WTC11 (cell line): ENCODE measurements at regions not wholly inside any gene's neighbourhood (a gene's known extent, or its start where the extent isn't known, plus 50 kb on each side); places are given as distances from the start of the nearest gene placed in this dataset.

ENCODE experiments used
- ATAC-seq: fragments of 200-7000 bp; cut with Tn5 transposase; 2 replicates; pipeline ENCODE4 v1.10.0; 2021; ENCODE audit warnings: mild to moderate bottlenecking, moderate library complexity
- CTCF ChIA-PET: fragments of 300-600 bp; sonication (Branson Sonifier 250); formaldehyde crosslinking; loops from one replicate; lab custom pipeline; 2021; ENCODE audit warnings: antibody characterized with exemption; lab: Charles Lee
- POLR2A ChIA-PET: fragments of 350-600 bp; sonication (Branson Sonifier 250); formaldehyde crosslinking; loops from one replicate; lab custom pipeline; 2021; ENCODE audit warnings: antibody characterized with exemption; lab: Charles Lee
- DNase-seq: peaks from one replicate; pipeline ENCODE4 v3.0.0; 2021; ENCODE audit warnings: low spot score
- H3K27ac Mint-ChIP-seq: 2 replicates; pipeline ENCODE4 v1.8.0; 2021; ENCODE audit warnings: mixed read lengths
- H3K27me3 Mint-ChIP-seq: 2 replicates; pipeline ENCODE4 v1.8.0; 2021; ENCODE audit warnings: low read depth, mild to moderate bottlenecking, moderate library complexity, mixed read lengths
- H3K36me3 Mint-ChIP-seq: 2 replicates; pipeline ENCODE4 v1.8.0; 2021; ENCODE audit warnings: mixed read lengths
- H3K4me1 Mint-ChIP-seq: 2 replicates; pipeline ENCODE4 v1.8.0; 2022; ENCODE audit warnings: mixed read lengths
- H3K4me3 Mint-ChIP-seq: 2 replicates; pipeline ENCODE4 v1.8.0; 2021; ENCODE audit warnings: mild to moderate bottlenecking, moderate library complexity, mixed read lengths
- H3K9me3 Mint-ChIP-seq: 2 replicates; pipeline ENCODE4 v1.8.0; 2021; ENCODE audit warnings: mixed read lengths
- ATF1 ChIP-seq: sonication (generic); formaldehyde crosslinking; IDR thresholded peaks from 2 replicates; pipeline ENCODE4 v1.8.1; 2023; ENCODE audit warnings: mild to moderate bottlenecking, moderate library complexity, missing genetic modification reagents
- CREB1 ChIP-seq: sonication (generic); formaldehyde crosslinking; IDR thresholded peaks from 2 replicates; pipeline ENCODE4 v1.8.0; 2023; ENCODE audit warnings: mild to moderate bottlenecking, missing genetic modification reagents
- CREM ChIP-seq: sonication (generic); formaldehyde crosslinking; IDR thresholded peaks from 2 replicates; pipeline ENCODE4 v1.8.1; 2022; ENCODE audit warnings: mild to moderate bottlenecking, missing genetic modification reagents, moderate library complexity
- ELF4 ChIP-seq: sonication (generic); formaldehyde crosslinking; IDR thresholded peaks from 2 replicates; pipeline ENCODE4 v1.8.1; 2022; ENCODE audit warnings: low read depth, mild to moderate bottlenecking, moderate library complexity, missing genetic modification reagents
- ESRRA ChIP-seq: sonication (generic); formaldehyde crosslinking; IDR thresholded peaks from 2 replicates; pipeline ENCODE4 v1.8.1; 2022; ENCODE audit warnings: mild to moderate bottlenecking, missing genetic modification reagents, borderline replicate concordance
- GABPB1 ChIP-seq: sonication (generic); formaldehyde crosslinking; IDR thresholded peaks from 2 replicates; pipeline ENCODE4 v1.8.1; 2023; ENCODE audit warnings: mild to moderate bottlenecking, missing genetic modification reagents
- GTF2I ChIP-seq: fragments of 250-450 bp; sonication (Bioruptor Pico); conservative IDR thresholded peaks from 2 replicates; pipeline ENCODE4 v1.4.0; 2021; ENCODE audit warnings: mild to moderate bottlenecking
- NFE2L1 ChIP-seq: sonication (generic); formaldehyde crosslinking; IDR thresholded peaks from 2 replicates; pipeline ENCODE4 v1.8.1; 2023; ENCODE audit warnings: missing genetic modification reagents
- NR3C1 ChIP-seq: sonication (generic); formaldehyde crosslinking; conservative IDR thresholded peaks from 2 replicates; pipeline ENCODE4 v1.8.1; 2023; ENCODE audit warnings: low read depth, mild to moderate bottlenecking, missing genetic modification reagents
- SP1 ChIP-seq: sonication (generic); formaldehyde crosslinking; conservative IDR thresholded peaks from 2 replicates; pipeline ENCODE4 v1.8.1; 2022; ENCODE audit warnings: missing genetic modification reagents
- ZNF317 ChIP-seq: sonication (generic); formaldehyde crosslinking; IDR thresholded peaks from 2 replicates; pipeline ENCODE4 v1.8.1; 2023; ENCODE audit warnings: low read depth, mild to moderate bottlenecking, moderate library complexity, missing genetic modification reagents, borderline replicate concordance
- ZNF396 ChIP-seq: fragments of 250-450 bp; sonication (Bioruptor Pico); IDR thresholded peaks from 2 replicates; pipeline ENCODE4 v1.8.0; 2021; ENCODE audit warnings: mild to moderate bottlenecking, moderate library complexity, borderline replicate concordance
- ZNF423 ChIP-seq: fragments of 250-450 bp; sonication (Bioruptor Pico); IDR thresholded peaks from 2 replicates; pipeline ENCODE4 v2.1.2; 2022; ENCODE audit warnings: mild to moderate bottlenecking, moderate library complexity
- TF ChIP-seq, protein P1 (sequence below): sonication (generic); formaldehyde crosslinking; IDR thresholded peaks from 2 replicates; pipeline ENCODE4 v1.8.1; 2023; ENCODE audit warnings: mild to moderate bottlenecking, missing genetic modification reagents, moderate library complexity
- TF ChIP-seq, protein P2 (sequence below): sonication (generic); formaldehyde crosslinking; IDR thresholded peaks from 2 replicates; pipeline ENCODE4 v1.8.0; 2023; ENCODE audit warnings: missing genetic modification reagents, mild to moderate bottlenecking, borderline replicate concordance
- TF ChIP-seq, protein P3 (sequence below): fragments of 250-450 bp; sonication (Bioruptor Pico); IDR thresholded peaks from 2 replicates; pipeline ENCODE4 v1.9.0; 2021; ENCODE audit warnings: mild to moderate bottlenecking
- TF ChIP-seq, protein P4 (sequence below): sonication (generic); formaldehyde crosslinking; IDR thresholded peaks from 2 replicates; pipeline ENCODE4 v1.8.1; 2023; ENCODE audit warnings: mild to moderate bottlenecking, missing genetic modification reagents, moderate library complexity

DNA sequence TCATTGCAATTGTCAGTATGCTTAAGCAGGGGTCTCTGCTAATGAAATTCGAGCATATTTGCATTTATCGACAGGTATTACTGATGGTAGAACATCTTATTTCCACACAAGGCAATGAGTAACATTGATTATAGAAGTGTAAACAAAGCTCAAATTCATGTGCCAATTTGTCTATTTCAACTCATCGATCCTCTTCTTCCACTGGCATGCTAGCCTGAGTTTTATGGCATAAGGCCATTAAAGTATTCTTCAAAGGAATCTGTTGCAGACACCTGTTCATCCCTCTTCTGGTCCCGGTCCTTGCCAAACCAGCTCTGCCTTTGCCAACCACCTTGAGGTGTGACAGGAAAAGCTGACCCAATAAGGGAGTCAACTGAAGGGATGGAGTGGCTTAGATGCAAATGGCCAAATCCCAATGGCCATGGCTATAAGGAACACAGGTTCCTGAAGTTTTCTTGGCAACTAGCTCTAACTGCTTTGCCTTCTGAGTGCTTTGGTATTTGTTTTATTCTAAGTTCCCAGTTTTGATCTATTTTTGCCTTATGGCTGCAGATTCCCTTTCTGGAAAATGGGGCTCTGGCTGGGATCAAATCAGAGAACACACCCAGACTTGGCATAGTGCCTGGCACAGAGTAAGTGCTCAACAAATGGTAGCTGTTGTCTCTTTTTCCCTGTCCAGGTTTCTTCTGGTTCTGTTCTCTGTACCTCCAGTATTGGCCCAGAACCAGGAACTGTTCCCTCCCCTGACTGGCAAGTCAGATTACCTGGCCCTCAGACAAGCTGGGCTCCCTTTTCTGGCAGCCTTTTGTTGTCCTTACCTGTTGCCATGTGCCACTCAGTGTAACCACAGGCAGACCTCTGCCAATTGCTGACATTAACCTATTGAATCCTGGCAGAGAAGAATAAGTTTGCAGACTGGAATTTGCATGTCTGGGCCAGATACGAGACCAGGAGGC is 63.1 kb downstream of the RTL9 start:
- no peak for ATAC-seq
- Mint-ChIP-seq H3K27me3 (peaks cover 17% of the 10 kb centered on the region), H3K4me1 (peaks cover 27% of the 10 kb centered on the region)

DNA sequence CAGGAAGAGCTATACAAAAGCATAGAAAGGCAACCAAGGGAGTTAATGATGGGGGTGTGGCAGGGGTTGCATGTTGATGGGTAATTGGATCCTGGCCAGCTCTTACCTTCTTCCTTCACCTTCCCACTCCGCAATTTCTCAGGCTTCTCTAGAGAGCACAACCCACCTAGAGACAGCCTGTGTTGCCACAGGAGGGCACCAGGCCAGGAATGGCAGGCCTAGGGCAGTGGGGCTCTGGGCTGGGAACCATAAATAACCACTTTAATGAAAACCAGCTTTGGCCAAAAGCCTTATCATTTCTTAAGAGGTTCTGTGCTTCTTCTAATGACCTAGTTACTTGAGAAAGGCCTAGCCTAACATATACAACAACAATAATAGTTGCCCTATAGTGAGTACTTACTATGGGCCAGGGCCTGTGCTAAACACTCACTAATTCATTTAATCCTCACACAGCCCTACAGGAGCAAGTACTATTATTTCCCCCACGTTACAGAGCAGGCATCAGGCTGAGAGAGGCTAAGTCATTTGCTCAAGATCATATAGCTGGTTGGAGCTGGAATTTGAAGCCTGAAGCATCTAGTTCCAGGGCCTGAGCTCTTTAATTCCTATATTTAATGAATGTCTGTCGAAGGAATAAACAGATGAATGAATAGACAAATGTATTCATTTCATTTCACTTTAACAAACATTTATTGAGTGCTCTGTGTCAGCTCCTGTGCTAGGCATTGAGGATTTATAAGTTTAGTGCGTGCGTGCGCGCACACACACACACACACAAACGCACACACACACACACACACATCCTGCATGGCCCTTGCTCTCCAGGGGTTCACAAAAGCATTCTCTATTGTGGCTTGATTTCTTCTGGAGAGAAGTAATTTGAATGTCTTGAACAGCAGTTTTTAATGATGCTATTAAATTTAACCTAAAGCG is 66.8 kb downstream of the RTL9 start:
- DNase-seq (no peak), ATAC-seq (peak; percentile 87)
- no peaks in the 10 kb centered on the region for H3K9me3 Mint-ChIP-seq
- H3K27me3 Mint-ChIP-seq, result peaks cover 29% of the 10 kb centered on the region
- H3K4me1 Mint-ChIP-seq, result peaks cover 20% of the 10 kb centered on the region
- TF ChIP-seq NFE2L1 (no peak), ATF1 (CRISPR knock-in tag) (no peak), SP1 (no peak), NR3C1 (CRISPR knock-in tag) (no peak), ESRRA (CRISPR knock-in tag) (no peak), GABPB1 (CRISPR knock-in tag) (no peak)
- TF ChIP-seq, protein P1, sequence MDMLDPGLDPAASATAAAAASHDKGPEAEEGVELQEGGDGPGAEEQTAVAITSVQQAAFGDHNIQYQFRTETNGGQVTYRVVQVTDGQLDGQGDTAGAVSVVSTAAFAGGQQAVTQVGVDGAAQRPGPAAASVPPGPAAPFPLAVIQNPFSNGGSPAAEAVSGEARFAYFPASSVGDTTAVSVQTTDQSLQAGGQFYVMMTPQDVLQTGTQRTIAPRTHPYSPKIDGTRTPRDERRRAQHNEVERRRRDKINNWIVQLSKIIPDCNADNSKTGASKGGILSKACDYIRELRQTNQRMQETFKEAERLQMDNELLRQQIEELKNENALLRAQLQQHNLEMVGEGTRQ (CRISPR knock-in tag), result no peak
- TF ChIP-seq, protein P2, sequence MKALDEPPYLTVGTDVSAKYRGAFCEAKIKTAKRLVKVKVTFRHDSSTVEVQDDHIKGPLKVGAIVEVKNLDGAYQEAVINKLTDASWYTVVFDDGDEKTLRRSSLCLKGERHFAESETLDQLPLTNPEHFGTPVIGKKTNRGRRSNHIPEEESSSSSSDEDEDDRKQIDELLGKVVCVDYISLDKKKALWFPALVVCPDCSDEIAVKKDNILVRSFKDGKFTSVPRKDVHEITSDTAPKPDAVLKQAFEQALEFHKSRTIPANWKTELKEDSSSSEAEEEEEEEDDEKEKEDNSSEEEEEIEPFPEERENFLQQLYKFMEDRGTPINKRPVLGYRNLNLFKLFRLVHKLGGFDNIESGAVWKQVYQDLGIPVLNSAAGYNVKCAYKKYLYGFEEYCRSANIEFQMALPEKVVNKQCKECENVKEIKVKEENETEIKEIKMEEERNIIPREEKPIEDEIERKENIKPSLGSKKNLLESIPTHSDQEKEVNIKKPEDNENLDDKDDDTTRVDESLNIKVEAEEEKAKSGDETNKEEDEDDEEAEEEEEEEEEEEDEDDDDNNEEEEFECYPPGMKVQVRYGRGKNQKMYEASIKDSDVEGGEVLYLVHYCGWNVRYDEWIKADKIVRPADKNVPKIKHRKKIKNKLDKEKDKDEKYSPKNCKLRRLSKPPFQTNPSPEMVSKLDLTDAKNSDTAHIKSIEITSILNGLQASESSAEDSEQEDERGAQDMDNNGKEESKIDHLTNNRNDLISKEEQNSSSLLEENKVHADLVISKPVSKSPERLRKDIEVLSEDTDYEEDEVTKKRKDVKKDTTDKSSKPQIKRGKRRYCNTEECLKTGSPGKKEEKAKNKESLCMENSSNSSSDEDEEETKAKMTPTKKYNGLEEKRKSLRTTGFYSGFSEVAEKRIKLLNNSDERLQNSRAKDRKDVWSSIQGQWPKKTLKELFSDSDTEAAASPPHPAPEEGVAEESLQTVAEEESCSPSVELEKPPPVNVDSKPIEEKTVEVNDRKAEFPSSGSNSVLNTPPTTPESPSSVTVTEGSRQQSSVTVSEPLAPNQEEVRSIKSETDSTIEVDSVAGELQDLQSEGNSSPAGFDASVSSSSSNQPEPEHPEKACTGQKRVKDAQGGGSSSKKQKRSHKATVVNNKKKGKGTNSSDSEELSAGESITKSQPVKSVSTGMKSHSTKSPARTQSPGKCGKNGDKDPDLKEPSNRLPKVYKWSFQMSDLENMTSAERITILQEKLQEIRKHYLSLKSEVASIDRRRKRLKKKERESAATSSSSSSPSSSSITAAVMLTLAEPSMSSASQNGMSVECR (CRISPR knock-in tag), result no peak
- no peak overlapping the region for H3K27ac Mint-ChIP-seq
- ChIA-PET CTCF (interaction anchor here (0.7 to 2.0 kb wide), 11 partner anchors 10 to 908 kb away, joined by 3 to 11 read pairs (median 4); no protein-coding TSS in a partner anchor), POLR2A (interaction anchor here (0.7 kb wide), 1 partner anchor 20 kb away, joined by 4 read pairs; no protein-coding TSS in a partner anchor)
- no peaks in the 10 kb centered on the region for H3K36me3 Mint-ChIP-seq
- H3K4me3 Mint-ChIP-seq, result no peak overlapping the region

More for the DNA sequence above, 63.1 kb downstream of the RTL9 start:
- no peak for DNase-seq
- CTCF ChIA-PET, result no interaction called here
- no peaks in the 10 kb centered on the region for H3K9me3 Mint-ChIP-seq
- H3K27ac Mint-ChIP-seq, result no peak overlapping the region
- H3K36me3 Mint-ChIP-seq, result no peaks in the 10 kb centered on the region
- no peak for TF ChIP-seq ZNF317 (CRISPR knock-in tag)
- TF ChIP-seq, protein P3, sequence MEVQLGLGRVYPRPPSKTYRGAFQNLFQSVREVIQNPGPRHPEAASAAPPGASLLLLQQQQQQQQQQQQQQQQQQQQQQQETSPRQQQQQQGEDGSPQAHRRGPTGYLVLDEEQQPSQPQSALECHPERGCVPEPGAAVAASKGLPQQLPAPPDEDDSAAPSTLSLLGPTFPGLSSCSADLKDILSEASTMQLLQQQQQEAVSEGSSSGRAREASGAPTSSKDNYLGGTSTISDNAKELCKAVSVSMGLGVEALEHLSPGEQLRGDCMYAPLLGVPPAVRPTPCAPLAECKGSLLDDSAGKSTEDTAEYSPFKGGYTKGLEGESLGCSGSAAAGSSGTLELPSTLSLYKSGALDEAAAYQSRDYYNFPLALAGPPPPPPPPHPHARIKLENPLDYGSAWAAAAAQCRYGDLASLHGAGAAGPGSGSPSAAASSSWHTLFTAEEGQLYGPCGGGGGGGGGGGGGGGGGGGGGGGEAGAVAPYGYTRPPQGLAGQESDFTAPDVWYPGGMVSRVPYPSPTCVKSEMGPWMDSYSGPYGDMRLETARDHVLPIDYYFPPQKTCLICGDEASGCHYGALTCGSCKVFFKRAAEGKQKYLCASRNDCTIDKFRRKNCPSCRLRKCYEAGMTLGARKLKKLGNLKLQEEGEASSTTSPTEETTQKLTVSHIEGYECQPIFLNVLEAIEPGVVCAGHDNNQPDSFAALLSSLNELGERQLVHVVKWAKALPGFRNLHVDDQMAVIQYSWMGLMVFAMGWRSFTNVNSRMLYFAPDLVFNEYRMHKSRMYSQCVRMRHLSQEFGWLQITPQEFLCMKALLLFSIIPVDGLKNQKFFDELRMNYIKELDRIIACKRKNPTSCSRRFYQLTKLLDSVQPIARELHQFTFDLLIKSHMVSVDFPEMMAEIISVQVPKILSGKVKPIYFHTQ, result no peak
- TF ChIP-seq NR3C1 (CRISPR knock-in tag), result no peak
- TF ChIP-seq ELF4 (CRISPR knock-in tag), result no peak
- no peak for TF ChIP-seq ATF1 (CRISPR knock-in tag)
- no peak for TF ChIP-seq ZNF396 (CRISPR knock-in tag)
- TF ChIP-seq ZNF423 (CRISPR knock-in tag), result no peak
- TF ChIP-seq CREB1 (CRISPR knock-in tag), result no peak
- TF ChIP-seq CREM (CRISPR knock-in tag), result no peak
- no peak for TF ChIP-seq GTF2I (CRISPR knock-in tag)
- TF ChIP-seq, protein P4, sequence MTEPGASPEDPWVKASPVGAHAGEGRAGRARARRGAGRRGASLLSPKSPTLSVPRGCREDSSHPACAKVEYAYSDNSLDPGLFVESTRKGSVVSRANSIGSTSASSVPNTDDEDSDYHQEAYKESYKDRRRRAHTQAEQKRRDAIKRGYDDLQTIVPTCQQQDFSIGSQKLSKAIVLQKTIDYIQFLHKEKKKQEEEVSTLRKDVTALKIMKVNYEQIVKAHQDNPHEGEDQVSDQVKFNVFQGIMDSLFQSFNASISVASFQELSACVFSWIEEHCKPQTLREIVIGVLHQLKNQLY (CRISPR knock-in tag), result no peak
- no peak overlapping the region for H3K4me3 Mint-ChIP-seq
- POLR2A ChIA-PET, result no interaction called here
